GM12878 (cell line): ENCODE measurements at regions not wholly inside any gene's neighbourhood (a gene's known extent, or its start where the extent isn't known, plus 50 kb on each side); places are given as distances from the start of the nearest gene placed in this dataset.

Experiments
- ATAC-seq: fragments of 200-7000 bp; cut with Tn5 transposase; 3 replicates; pipeline ENCODE4 v1.9.1; 2020; ENCODE audit warnings: mild to moderate bottlenecking, moderate library complexity
- BruUV-seq: library from RNA; stranded (reverse); fragments of 400-500 nt; replicated peaks from 2 replicates; lab custom pipeline; 2021; lab: Mats Ljungman, UMichigan
- CTCF ChIA-PET: fragments of 300-600 bp; sonication (Branson Sonifier 250); formaldehyde crosslinking; extraction: SDS; loops from one replicate; lab custom pipeline; 2021; ENCODE audit warnings: inconsistent platforms; lab: Yijun Ruan, JAX
- POLR2A ChIA-PET: fragments of 350-600 bp; formaldehyde crosslinking; extraction: SDS; loops from one replicate; lab custom pipeline; 2021; ENCODE audit warnings: inconsistent platforms; lab: Charles Lee
- RAD21 ChIA-PET: fragments of 300-600 bp; sonication (Branson Sonifier 250); formaldehyde crosslinking; loops from one replicate; lab custom pipeline; 2023; ENCODE audit warnings: antibody characterized with exemption; ENCODE audit not compliant: unreplicated experiment; lab: Charles Lee
- SMC1A ChIA-PET: fragments of 300-600 bp; sonication (Branson Sonifier 250); formaldehyde crosslinking; loops from one replicate; lab custom pipeline; 2023; ENCODE audit not compliant: unreplicated experiment, uncharacterized antibody; lab: Charles Lee
- DNase-seq: peaks from one replicate; pipeline ENCODE4 v3.0.0-alpha.2; 2011; ENCODE audit warnings: low read depth, low spot score
- FAIRE-seq: peaks from 3 replicates; lab custom pipeline; 2011; peaks lifted over from hg19 to GRCh38; lab: Jason Lieb, UNC
- H2AFZ ChIP-seq: 2 replicates; pipeline ENCODE4 v1.6.0; 2011; ENCODE audit warnings: low read depth, low read length, control low read depth; ENCODE audit not compliant: control insufficient read depth
- H3K27ac ChIP-seq: 2 replicates; pipeline ENCODE4 v1.5.1; 2011; ENCODE audit warnings: control low read depth; ENCODE audit not compliant: control insufficient read depth, insufficient read depth
- H3K27me3 ChIP-seq, 2 experiments: replicated peaks in 1 of 2; 2 replicates each; pipeline versions ENCODE4 v1.6.0 to v1.6.1; 2011; ENCODE audit warnings: low read length in 1 of 2; ENCODE audit not compliant: control insufficient read depth in 2 of 2, insufficient read depth in 2 of 2
- H3K36me3 ChIP-seq, 2 experiments: 2 replicates each; pipeline ENCODE4 v1.5.1; 2011; ENCODE audit warnings: low read length in 1 of 2; ENCODE audit not compliant: control insufficient read depth in 2 of 2, insufficient read depth in 2 of 2
- H3K4me1 ChIP-seq: 2 replicates; pipeline ENCODE4 v1.6.1; 2011; ENCODE audit warnings: mild to moderate bottlenecking, low read length, moderate library complexity, mixed read lengths; ENCODE audit not compliant: control insufficient read depth, insufficient read depth
- H3K4me2 ChIP-seq: 2 replicates; pipeline ENCODE4 v1.6.0; 2011; ENCODE audit warnings: control low read depth; ENCODE audit not compliant: control insufficient read depth, insufficient read depth
- H3K4me3 ChIP-seq: fragments of 200-600 bp; sonication (generic); 2 replicates; pipeline ENCODE4 v1.5.1; 2016
- H3K79me2 ChIP-seq: 2 replicates; pipeline ENCODE4 v1.6.0; 2011; ENCODE audit warnings: low read length; ENCODE audit not compliant: control insufficient read depth, insufficient read depth
- H3K9ac ChIP-seq: 2 replicates; pipeline ENCODE4 v1.8.0; 2011; ENCODE audit warnings: low read length, control low read depth, mixed read lengths; ENCODE audit not compliant: control insufficient read depth, insufficient read depth
- H3K9me3 ChIP-seq: replicated peaks from 3 replicates; pipeline ENCODE4 v1.5.1; 2011; ENCODE audit warnings: mild to moderate bottlenecking, low read length; ENCODE audit not compliant: control insufficient read depth, insufficient read depth
- H4K20me1 ChIP-seq: 2 replicates; pipeline ENCODE4 v1.6.0; 2011; ENCODE audit not compliant: control insufficient read depth, insufficient read depth
- BRCA1 ChIP-seq: IDR thresholded peaks from 2 replicates; pipeline ENCODE4 v1.6.1; 2011; ENCODE audit warnings: low read depth, low read length, improper control_type of control experiment
- CREM ChIP-seq: IDR thresholded peaks from 2 replicates; pipeline ENCODE4 v1.6.1; 2014; ENCODE audit warnings: antibody characterized with exemption, low read depth
- EGR1 ChIP-seq, 2 experiments: IDR thresholded peaks; 1 replicate in 1 of 2; 2 replicates in 1 of 2; pipeline ENCODE4 v1.6.1; 2011 to 2012; ENCODE audit warnings: low read depth in 2 of 2, low read length in 2 of 2, borderline replicate concordance in 1 of 2, mild to moderate bottlenecking in 1 of 2, moderate library complexity in 1 of 2
- ESRRA ChIP-seq: IDR thresholded peaks from 2 replicates; pipeline ENCODE4 v1.6.1; 2012; ENCODE audit warnings: mild to moderate bottlenecking, low read length, improper control_type of control experiment
- FOS ChIP-seq: IDR thresholded peaks from 3 replicates; pipeline ENCODE4 v1.6.1; 2011; ENCODE audit warnings: borderline replicate concordance; ENCODE audit not compliant: insufficient read length; ENCODE audit errors: extremely low read depth
- NBN ChIP-seq: fragments of 450-650 bp; IDR thresholded peaks from 2 replicates; pipeline ENCODE4 v1.6.1; 2016
- NFXL1 ChIP-seq: fragments of 450-650 bp; IDR thresholded peaks from 2 replicates; pipeline ENCODE4 v1.6.1; 2017; ENCODE audit warnings: antibody characterized with exemption, mild to moderate bottlenecking, borderline replicate concordance
- NR2C1 ChIP-seq: fragments of 450-650 bp; IDR thresholded peaks from 2 replicates; pipeline ENCODE4 v1.6.1; 2017; ENCODE audit warnings: antibody characterized with exemption, mild to moderate bottlenecking, moderate library complexity
- PAX8 ChIP-seq: fragments of 450-650 bp; IDR thresholded peaks from 2 replicates; pipeline ENCODE4 v1.6.1; 2017; ENCODE audit warnings: mild to moderate bottlenecking, moderate library complexity
- SP1 ChIP-seq: IDR thresholded peaks from one replicate; pipeline ENCODE4 v1.6.1; 2011; ENCODE audit warnings: low read depth, low read length
- TBL1XR1 ChIP-seq: IDR thresholded peaks from 2 replicates; pipeline ENCODE4 v1.6.1; 2012; ENCODE audit warnings: low read depth, low read length, improper control_type of control experiment
- YBX1 ChIP-seq: fragments of 450-650 bp; IDR thresholded peaks from 2 replicates; pipeline ENCODE4 v1.6.1; 2016; ENCODE audit warnings: antibody characterized with exemption
- ZBED1 ChIP-seq: IDR thresholded peaks from 2 replicates; pipeline ENCODE4 v1.6.1; 2016; ENCODE audit warnings: borderline replicate concordance
- WGBS: methylation state at CpG from one replicate; pipeline ENCODE4 v1.1.6; 2016; ENCODE audit warnings: low lambda C conversion rate; ENCODE audit not compliant: insufficient replicate concordance, insufficient coverage; ENCODE audit errors: missing lambda C conversion rate; 5-methylcytosine and 5-hydroxymethylcytosine counted together
- in situ Hi-C: fragments of 300-500 bp; cut with MboI; formaldehyde crosslinking; loops from 9 replicates; pipeline ENCODE4 v1.14.3; 2018; ENCODE audit warnings: mixed read lengths
- intact Hi-C: fragments of 100-400 bp; cut with micrococcal nuclease; formaldehyde crosslinking; loops from one replicate; pipeline ENCODE4 v1.14.2; 2022; ENCODE audit not compliant: unreplicated experiment
- TF ChIP-seq, protein P1 (sequence below): fragments of 450-650 bp; conservative IDR thresholded peaks from 2 replicates; pipeline ENCODE4 v1.6.1; 2017; ENCODE audit warnings: mild to moderate bottlenecking, moderate library complexity
- TF ChIP-seq, protein P2 (sequence below): fragments of 450-650 bp; formaldehyde crosslinking; IDR thresholded peaks from 2 replicates; pipeline ENCODE4 v1.4.0; 2020; ENCODE audit warnings: mild to moderate bottlenecking, moderate library complexity
- TF ChIP-seq, protein P3 (sequence below): IDR thresholded peaks from 2 replicates; pipeline ENCODE4 v1.6.1; 2012; ENCODE audit warnings: mild to moderate bottlenecking, low read depth, low read length

DNA sequence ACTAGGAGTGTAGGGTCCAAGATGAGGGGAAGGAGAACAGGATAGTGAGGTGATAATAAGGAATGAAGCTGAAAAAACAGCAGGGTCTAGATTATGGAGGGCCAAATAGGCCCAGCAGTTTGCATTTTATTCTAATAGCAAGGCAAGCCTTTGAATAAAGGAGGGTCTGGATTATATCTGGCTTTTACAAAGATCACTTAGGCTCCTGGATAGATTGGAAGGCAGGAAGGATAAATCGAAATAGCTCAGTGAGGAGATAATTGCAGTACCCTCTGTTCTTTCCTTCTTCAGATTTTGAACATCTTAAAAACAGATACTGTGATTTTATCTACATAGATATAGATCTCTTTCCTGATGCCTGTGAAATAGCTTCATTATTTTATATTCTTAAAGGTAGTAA, 53.8 kb upstream of the PTGFR start:
- H3K27ac ChIP-seq: no peak overlapping the region
- H3K4me2 ChIP-seq: no peak overlapping the region
- TF ChIP-seq ZBED1: no peak
- TF ChIP-seq CREM: no peak
- TF ChIP-seq, protein P1, sequence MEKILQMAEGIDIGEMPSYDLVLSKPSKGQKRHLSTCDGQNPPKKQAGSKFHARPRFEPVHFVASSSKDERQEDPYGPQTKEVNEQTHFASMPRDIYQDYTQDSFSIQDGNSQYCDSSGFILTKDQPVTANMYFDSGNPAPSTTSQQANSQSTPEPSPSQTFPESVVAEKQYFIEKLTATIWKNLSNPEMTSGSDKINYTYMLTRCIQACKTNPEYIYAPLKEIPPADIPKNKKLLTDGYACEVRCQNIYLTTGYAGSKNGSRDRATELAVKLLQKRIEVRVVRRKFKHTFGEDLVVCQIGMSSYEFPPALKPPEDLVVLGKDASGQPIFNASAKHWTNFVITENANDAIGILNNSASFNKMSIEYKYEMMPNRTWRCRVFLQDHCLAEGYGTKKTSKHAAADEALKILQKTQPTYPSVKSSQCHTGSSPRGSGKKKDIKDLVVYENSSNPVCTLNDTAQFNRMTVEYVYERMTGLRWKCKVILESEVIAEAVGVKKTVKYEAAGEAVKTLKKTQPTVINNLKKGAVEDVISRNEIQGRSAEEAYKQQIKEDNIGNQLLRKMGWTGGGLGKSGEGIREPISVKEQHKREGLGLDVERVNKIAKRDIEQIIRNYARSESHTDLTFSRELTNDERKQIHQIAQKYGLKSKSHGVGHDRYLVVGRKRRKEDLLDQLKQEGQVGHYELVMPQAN: no peak
- no peak for TF ChIP-seq PAX8
- TF ChIP-seq, protein P2, sequence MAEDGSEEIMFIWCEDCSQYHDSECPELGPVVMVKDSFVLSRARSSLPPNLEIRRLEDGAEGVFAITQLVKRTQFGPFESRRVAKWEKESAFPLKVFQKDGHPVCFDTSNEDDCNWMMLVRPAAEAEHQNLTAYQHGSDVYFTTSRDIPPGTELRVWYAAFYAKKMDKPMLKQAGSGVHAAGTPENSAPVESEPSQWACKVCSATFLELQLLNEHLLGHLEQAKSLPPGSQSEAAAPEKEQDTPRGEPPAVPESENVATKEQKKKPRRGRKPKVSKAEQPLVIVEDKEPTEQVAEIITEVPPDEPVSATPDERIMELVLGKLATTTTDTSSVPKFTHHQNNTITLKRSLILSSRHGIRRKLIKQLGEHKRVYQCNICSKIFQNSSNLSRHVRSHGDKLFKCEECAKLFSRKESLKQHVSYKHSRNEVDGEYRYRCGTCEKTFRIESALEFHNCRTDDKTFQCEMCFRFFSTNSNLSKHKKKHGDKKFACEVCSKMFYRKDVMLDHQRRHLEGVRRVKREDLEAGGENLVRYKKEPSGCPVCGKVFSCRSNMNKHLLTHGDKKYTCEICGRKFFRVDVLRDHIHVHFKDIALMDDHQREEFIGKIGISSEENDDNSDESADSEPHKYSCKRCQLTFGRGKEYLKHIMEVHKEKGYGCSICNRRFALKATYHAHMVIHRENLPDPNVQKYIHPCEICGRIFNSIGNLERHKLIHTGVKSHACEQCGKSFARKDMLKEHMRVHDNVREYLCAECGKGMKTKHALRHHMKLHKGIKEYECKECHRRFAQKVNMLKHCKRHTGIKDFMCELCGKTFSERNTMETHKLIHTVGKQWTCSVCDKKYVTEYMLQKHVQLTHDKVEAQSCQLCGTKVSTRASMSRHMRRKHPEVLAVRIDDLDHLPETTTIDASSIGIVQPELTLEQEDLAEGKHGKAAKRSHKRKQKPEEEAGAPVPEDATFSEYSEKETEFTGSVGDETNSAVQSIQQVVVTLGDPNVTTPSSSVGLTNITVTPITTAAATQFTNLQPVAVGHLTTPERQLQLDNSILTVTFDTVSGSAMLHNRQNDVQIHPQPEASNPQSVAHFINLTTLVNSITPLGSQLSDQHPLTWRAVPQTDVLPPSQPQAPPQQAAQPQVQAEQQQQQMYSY (CRISPR knock-in tag): no peak
- no peak for TF ChIP-seq FOS
- no peak for TF ChIP-seq YBX1
- no peak for TF ChIP-seq BRCA1
- no peak for TF ChIP-seq NR2C1
- no peak for TF ChIP-seq TBL1XR1
- no peak for TF ChIP-seq EGR1 (IDR thresholded peaks at IDR 0.05; ENCODE audit: borderline replicate concordance in 1 of 2, low read depth in 2 of 2, low read length in 2 of 2)
- no peak for TF ChIP-seq NFXL1
- TF ChIP-seq NBN: no peak
- no peak for TF ChIP-seq ESRRA
- TF ChIP-seq, protein P3, sequence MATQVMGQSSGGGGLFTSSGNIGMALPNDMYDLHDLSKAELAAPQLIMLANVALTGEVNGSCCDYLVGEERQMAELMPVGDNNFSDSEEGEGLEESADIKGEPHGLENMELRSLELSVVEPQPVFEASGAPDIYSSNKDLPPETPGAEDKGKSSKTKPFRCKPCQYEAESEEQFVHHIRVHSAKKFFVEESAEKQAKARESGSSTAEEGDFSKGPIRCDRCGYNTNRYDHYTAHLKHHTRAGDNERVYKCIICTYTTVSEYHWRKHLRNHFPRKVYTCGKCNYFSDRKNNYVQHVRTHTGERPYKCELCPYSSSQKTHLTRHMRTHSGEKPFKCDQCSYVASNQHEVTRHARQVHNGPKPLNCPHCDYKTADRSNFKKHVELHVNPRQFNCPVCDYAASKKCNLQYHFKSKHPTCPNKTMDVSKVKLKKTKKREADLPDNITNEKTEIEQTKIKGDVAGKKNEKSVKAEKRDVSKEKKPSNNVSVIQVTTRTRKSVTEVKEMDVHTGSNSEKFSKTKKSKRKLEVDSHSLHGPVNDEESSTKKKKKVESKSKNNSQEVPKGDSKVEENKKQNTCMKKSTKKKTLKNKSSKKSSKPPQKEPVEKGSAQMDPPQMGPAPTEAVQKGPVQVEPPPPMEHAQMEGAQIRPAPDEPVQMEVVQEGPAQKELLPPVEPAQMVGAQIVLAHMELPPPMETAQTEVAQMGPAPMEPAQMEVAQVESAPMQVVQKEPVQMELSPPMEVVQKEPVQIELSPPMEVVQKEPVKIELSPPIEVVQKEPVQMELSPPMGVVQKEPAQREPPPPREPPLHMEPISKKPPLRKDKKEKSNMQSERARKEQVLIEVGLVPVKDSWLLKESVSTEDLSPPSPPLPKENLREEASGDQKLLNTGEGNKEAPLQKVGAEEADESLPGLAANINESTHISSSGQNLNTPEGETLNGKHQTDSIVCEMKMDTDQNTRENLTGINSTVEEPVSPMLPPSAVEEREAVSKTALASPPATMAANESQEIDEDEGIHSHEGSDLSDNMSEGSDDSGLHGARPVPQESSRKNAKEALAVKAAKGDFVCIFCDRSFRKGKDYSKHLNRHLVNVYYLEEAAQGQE: no peak
- TF ChIP-seq SP1: no peak
- intact Hi-C loops: no loop called here
- H3K4me1 ChIP-seq: no peaks in the 10 kb centered on the region
- no peak overlapping the region for H3K9ac ChIP-seq
- ChIA-PET SMC1A (no interaction called here), POLR2A (no interaction called here), RAD21 (no interaction called here), CTCF (interaction anchor here (0.9 kb wide), 1 partner anchor 171 kb away, joined by 3 read pairs; no protein-coding TSS in a partner anchor)
- DNase-seq: no peak
- BruUV-seq: no TSS peak
- no peaks in the 10 kb centered on the region for H4K20me1 ChIP-seq
- no peaks in the 10 kb centered on the region; a peak in 1 of 4 replicates for H3K27me3 ChIP-seq
- no peak for FAIRE-seq
- in situ Hi-C loops: no loop called here
- 0% methylated on average over 1 of the region's 1 CpG for WGBS
- H3K79me2 ChIP-seq: no peaks in the 10 kb centered on the region
- ATAC-seq: no peak
- no peaks in the 10 kb centered on the region for H3K9me3 ChIP-seq
- no peak overlapping the region for H3K4me3 ChIP-seq
- H3K36me3 ChIP-seq: no peaks in the 10 kb centered on the region
- H2AFZ ChIP-seq: no peak overlapping the region
